HG02885 (cell line): ENCODE measurements at regions not wholly inside any gene's neighbourhood (a gene's known extent, or its start where the extent isn't known, plus 50 kb on each side); places are given as distances from the start of the nearest gene placed in this dataset.

Experiments
- ATAC-seq: cut with Tn5 transposase; IDR thresholded peaks from one replicate; pipeline ENCODE4 v1.9.1; 2021; ENCODE audit warnings: mild to moderate bottlenecking; ENCODE audit not compliant: unreplicated experiment, poor library complexity

DNA sequence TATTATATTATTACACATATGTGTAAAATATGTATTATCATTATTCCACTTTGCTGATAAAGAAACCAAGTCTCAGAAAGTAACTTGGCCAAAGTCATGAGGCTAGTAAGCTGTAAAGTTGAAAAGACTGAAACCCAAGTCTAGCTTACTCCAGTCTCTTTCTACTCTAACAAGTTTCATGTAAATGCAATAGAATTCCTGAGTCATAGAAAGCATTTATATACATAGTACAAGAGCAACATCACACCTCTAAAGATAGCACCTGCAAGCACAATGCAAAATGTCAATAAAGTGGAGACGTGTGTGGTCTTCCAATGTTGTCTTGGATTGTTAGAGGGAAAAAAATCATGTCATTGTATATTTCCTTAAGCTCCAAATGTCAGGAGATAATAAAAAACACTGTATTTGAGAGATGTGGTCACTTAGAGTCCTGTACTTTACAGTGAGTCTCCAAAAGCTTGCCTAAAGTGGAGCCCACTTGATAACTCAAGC lies 430.3 kb upstream of the NRP1 start:
- ATAC-seq: no peak

DNA sequence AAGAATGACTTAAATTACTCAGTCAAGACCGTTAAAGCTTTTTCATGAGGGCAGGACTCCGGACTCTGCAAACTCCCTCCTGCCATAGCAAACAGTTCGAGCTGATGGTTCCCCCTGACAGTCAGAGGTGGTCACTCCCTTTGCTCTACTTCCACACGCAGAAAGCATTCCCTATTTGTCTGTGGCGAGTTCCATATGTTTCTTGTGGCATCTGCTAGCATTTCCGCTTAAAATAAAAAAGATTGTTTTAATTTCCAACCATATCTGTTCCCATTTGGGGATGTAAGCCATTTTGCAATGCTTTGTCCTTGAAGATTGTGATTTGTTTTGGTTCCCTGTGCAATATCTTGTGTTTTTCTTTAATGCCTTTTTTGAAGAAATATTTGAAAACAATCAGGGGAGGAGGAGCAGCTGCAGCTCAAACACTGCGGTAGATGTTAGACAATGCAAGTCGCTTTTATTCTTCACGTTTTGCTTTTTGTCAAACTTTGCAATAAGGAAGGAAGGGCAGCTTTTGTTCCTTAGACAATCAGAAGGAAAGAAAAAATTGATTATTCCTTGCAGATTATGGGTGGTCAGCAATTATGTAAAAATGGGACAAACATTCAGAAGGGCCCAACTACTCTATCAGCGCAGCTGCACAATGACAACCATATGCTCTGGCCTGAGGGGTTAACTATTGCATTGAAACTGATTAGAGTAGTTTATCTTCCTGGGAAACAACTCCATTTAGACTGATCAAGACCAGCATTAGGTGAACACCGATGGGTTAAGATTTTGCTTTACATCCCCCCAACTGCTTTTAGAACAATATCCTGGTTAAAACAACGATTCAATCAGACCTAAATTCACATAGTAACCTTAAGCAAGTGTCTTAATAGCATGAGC lies 425.8 kb upstream of the NRP1 start:
- no peak for ATAC-seq

DNA sequence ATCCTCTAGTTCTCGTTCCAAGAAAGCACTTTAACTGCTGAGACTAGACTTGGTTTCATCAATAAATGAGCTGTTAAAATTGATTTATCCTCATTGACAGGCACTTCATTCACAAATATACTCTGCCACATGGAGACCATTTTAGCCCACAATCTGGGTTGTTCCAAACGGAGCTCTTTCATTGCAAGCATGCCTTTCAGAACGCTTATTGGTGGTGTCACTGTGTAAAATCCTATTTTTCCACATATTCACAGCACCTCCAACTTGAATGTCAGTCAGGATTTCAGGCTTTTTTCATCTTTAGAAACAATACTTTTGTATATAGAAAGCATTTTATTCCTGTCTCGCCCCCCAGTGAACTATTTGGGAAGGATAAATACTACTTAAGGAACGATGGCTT lies 424.7 kb upstream of the NRP1 start:
- ATAC-seq: no peak

DNA sequence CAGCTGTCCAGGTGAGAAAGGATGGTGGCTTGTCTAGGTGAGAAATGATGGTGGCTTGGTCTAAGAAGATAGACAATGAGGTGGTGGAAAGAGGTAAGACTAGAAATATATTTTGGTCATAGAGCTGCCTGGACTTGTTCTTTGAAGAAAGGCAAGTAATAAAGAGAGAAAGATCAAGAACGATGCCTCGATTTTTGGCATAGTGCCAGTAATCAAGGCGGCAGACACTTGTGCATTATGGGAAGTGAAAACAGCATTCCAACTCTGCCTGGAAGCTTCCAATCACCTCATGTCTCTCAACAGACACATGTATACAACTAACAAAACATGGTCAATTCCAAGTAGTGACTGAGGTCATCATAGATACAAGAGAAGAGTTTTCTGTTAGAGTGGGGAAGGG lies 423.8 kb upstream of the NRP1 start:
- no peak for ATAC-seq

DNA sequence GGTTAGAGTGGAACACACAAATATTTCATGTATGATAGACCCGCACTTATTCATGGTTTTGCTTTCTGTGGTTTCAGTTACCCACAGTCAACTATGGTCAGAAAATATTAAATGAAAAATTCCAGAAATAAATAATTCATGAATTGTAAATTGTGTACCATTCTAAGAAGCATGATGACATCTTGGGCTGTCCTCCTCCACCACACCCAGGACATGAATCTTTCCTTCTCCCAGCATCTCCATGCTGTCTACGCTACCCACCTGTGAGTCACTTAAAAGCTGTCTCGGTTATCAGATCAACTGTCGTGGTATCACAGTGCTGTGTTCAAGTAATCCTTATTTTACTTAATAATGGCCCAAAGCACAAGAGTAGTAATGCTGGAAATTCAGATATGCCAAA lies 419.6 kb upstream of the NRP1 start:
- no peak for ATAC-seq

DNA sequence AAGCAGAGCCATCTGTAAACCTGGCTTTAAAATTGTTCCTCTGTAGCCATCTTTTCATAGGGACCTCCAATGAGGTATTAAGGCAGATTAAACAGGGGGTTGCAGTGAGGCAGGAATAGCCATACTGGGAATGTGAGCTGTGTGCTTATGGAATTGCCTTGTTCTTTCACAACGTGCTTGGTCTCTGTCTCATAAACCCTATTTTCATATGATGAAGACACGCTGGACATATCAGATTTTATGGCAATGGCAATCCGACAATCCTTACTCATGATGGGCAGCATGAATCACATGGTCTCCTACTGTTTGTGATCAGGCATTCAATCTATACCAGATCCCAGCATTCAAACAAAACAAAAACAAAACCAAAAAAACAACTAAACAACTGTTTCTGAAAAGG lies 418.9 kb upstream of the NRP1 start:
- ATAC-seq: no peak

DNA sequence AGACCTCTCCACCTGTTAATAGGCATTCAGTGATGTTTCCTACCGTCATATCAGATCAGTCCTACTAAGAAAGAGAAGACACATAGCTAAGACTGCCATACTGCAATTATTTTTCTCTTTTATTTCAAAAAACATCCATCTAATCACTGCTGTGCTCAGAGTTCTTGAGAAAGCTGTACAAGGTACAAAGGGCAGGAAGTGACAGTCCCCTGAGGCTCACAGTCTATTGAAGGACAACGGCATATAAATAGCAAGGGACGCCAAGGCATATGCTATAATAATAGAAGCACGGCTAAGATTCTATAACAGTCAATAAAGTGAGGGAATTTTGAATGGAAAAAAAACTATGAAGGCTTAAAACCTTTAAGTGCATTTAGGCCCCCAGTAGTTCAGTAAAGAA lies 415.3 kb upstream of the NRP1 start:
- ATAC-seq: no peak

DNA sequence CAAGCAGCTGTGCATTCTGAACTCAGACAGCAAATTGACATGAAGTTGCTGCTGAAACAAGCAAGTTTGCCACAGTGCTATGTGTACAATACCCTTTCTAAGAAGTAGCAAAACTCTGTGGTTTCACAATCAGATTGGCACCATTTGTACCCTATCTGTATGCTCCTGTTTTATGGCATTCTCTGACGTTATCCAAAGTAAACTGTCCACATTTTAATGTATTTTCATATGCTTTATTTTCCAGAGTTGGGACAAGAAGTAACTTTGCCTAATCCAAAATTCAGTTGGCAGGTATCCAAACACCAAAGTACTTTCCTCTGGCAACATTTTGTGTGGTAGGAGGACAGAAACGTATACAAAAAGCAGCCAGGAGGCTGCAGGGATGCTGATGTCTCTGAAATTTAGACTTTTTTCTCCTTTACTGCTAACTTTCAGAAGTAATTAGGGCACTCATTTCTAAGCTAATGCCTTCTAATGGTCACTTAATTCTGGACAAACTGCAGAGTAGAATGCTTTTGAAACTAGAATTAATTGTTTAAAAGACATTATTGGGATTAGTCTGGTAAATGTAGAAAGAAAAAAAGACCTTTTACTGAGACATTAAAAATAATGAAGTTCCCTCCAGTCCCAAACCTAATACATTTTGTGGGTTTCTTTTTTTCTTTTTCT lies 414.7 kb upstream of the NRP1 start:
- no peak for ATAC-seq

DNA sequence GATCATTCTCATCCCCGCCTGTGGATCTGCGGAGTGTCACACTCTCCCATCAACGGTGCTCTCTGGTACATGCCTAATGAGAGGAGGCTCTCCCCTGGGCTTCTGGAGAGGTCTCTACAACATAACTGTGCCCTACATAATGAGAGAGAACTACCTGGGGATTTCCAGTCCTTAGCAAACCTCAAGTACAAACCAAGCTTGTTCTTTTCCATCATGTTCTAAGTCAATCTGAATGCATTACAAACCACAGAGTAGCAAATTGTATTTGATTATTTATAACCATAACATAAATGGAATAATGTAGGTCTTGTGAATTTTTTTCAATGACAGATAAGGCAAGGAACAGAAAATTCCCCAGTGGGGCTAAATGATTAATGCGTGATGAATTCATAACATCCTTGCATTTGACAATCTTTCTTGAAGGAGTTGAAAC lies 412.4 kb upstream of the NRP1 start:
- ATAC-seq: no peak

DNA sequence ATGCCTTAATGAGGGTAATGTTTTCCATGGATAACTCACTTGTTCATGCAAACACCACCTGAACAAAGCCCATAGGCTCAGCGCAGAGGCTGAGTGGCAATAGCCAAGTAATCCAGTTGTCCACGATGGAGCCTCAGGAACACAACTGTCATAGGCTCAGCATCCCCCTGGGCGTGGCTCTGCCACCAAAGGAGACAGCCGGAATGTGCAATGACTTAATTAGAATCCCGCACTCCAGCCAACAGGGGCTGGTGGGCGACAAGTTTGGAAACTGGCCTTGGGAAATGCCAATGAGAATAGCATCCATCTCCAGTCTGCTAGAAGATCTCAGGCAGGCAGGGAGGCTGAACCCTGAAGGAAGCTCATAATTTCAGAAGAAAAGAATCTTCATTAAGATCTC lies 411.7 kb upstream of the NRP1 start:
- no peak for ATAC-seq

DNA sequence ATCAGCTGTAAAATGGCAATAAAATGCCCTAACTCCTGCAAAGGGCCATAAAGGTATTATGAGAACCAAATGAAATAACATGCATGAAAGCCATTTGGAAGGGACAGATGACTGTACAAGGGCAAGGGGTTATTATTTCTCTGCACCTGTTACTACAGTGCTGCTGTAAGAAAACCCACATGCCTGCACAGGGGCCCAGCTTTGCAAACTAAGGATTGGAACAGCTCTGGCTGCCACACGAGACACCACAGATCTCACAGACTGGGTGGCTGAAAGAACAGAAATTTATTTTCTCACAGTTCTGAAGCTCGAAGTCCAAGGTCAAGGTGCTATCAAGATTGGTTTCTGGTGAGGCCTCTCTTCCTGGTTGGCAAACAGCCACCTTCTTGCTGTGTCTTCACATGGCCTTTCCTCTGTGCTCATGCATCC lies 409.0 kb upstream of the NRP1 start:
- ATAC-seq: no peak

DNA sequence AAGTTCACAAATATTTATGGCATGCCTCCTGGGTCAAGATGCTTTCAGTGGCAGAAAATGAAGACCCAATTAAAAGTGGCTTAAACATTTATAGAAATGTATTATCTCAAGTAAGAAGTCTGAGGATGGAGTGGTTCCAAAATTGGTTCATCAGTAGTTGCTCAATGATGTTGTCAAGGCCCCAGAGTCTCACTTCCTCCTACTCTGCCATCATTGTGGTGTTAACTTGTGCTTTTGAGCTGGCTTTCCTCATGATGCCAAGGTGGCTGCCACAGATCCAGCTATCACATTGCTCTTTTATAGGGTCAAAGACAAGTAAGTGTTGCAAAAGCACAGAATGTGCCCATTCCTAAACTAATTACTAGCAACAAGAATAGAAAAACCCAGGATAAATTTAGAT lies 404.6 kb upstream of the NRP1 start:
- ATAC-seq: no peak

DNA sequence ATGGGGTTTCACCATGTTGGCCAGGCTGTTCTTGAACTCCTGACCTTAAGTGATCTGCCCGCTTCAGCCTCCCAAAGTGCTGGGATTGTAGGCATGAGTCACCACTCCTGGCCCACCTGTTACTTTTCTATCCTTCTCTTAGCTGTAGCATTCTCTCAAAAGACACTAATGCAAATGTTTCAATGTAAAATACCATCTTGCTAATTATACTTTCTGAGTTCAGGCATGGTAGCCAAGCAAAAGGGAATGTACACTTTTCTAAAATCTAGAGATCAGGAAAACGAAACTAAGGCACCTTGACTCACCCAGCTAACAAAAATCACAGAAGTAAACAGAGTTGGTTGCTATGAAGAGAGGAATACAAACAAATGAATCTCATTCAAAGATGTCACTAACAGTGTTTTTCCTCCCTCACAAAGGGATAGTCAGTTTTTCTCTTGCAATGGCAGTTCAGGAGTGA lies 401.0 kb upstream of the NRP1 start:
- ATAC-seq: no peak

DNA sequence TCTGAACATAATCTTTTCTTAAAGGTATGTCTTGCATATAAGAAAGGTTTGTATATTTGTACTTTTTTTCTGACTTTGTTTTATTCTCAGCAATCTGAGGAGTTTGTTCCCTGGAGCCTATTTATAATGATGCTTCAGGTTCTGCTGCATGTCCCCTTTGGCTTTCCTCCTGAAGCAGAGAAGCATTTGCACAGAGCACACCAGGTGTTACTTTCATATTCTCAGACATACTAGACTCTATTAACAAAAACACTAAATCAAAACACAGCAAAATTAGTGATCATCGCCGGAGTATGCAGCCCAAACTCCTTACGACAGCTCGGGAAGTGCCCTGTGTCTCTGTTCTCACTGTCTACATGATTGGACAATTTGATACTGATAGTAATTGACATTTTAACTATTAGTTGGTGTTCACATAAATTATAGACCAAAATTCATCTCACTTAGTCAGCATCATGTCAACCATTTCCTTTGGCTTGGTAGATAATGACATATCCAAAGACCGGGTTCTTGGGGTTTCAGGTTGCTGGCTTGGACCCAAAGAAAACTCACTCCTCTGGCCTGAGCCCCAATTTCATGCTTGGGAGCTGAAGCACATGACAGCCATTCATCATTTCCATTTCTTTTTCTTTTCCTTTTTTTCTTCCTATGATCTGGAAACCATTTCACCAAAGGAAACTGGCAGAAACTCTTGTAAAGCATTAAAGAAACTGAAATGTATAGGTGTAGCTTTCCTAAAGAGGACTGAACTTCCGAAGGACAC lies 400.1 kb upstream of the NRP1 start:
- no peak for ATAC-seq

DNA sequence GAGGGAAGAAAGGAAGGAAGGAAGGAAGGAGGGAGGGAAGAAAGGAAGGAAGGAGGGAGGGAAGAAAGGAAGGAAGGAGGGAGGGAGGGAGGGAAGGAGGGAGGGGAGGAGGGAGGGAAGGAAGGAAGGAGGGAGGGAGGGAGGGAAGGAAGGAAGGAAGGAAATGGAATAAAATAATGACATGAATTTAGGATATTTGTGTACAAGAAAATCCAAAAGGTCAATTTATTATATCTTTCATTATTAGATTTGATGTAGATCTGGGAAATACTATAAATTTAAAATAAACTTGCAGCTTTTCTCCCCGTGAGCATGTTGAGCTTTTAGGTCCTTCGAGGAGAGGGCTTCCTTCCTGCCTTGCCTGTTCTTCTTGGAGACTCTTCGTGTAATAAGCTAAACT lies 398.6 kb upstream of the NRP1 start:
- no peak for ATAC-seq

DNA sequence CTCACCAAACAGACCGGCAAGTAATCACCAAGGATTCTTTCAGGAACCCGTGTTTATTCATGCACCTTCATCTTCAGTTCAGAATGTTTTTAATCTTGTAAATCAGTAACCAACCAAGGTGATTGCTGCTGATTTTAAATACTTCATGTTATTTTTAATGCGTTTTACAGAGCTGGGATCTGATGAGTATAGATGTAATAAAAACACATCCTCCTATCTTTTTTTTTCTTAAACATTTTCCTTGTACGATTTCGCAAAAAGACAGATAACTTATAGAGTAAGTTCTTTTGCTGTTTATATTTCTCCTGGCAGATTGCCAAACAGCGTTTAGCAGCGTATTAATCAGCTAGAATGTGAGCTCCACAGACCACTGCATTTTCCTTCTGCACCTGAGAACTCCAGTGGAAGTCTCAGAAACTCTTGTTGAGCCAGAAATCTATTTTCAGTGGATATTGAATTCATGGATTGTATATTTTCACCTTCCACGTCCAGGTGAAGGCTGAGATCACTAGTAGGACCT lies 397.8 kb upstream of the NRP1 start:
- ATAC-seq: no peak

DNA sequence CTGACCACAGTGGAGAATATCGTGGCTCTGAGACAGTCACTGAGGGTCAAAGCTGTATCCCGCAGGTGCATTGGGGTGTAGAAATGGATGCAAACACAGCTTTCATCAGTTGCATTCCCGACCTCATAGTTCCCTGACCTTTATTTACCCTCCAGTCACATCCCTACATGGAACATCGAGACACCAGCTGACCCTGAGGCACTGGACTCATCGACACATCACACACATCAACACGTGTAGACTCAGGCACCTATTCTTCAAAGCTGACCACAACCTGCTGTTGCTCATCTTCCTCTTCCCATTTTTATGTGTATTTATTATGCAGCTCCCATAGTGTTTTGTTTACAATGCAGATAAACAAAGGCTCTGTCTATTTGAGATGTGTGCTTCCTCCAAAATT lies 396.9 kb upstream of the NRP1 start:
- ATAC-seq: no peak

DNA sequence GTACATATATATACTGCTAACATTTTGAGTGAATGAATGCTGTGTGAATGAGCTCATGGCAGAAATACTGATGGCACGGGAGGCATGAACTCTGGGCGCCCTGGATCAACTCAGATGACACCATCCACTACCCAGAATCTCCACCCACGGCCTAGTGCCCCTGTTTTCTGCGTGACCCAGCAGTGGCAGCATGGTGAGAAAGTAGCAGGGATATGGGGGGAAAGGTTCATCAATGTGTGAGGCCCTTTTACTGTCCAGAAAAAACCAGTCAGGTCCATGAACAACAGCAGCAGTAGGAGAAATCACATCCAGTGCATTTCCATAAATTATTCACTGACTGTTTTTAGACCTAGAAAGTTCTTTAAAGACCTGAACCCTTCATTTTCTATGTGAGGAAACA lies 391.0 kb upstream of the NRP1 start:
- no peak for ATAC-seq

DNA sequence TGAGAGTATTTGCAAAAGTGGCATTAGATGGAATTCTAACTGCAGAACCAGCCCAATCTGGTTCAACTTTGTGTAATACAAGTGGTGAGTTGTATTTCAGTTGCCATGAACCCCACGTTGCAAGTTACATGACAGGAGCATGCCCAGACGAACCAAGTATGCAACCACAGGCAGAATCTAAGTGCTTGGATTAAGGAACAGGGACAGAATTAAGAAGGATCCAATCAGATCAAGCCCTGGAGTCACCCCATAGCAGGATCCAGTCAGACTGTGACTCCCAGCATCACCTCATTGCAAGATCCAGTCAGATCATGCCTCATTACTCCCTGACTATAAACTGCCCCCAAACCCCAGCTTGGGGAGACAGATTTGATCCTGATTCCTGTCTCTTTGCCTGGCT lies 388.7 kb upstream of the NRP1 start:
- ATAC-seq: no peak

DNA sequence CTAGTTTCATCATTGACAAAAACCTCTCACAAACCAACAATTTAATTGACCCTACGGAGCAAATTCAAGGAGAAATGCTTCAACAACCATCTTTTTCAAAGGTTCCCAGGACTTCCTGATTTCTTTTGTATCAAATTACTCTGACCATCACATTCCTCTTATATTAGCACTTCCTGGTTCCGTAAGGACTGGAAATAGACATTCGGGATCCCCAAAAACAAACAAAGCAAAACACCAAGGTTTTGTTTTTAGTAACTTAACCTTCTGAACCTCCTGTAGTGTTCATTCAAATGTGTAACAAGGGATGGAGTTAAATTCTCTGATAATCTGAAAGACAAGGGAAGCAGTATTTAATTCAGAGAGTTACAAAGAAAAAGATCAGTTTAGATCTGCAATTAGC lies 387.6 kb upstream of the NRP1 start:
- ATAC-seq: no peak

DNA sequence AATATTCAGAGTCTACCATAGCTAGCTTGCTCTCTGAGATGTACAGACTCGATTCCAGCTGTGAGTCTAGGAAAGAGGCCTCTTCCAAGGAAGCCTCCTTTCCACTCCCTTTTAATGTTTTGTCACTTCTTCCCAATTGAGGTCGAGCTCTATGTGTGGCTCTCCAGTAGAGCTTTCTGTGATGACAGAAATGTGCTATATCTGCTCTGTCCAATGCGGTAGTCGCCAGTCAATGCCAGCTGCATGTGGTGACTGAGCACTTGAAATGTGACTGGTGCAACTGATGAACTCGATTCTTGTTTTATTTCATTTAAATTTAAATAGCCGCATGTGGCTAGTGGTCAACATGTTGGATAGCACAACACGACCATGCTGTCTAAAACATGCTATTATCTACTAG lies 387.0 kb upstream of the NRP1 start:
- no peak for ATAC-seq
